Subcutaneous abdominal adipose tissue (tissue), 5 donors: ENCODE measurements at regions not wholly inside any gene's neighbourhood (a gene's known extent, or its start where the extent isn't known, plus 50 kb on each side); places are given as distances from the start of the nearest gene placed in this dataset.

Experiments
- H3K27ac ChIP-seq: one replicate; pipeline ENCODE4 v1.7.0; 2013; ENCODE audit warnings: low read depth, mild to moderate bottlenecking, inconsistent platforms, low read length, moderate library complexity
- H3K27me3 ChIP-seq, 5 donors: one replicate each; pipeline ENCODE4 v1.7.0; 2013; ENCODE audit warnings: low read length in 5 of 5, inconsistent platforms in 1 of 5; ENCODE audit not compliant: control insufficient read depth in 5 of 5, insufficient read depth in 4 of 5
- H3K36me3 ChIP-seq, 5 donors: one replicate each; pipeline ENCODE4 v1.7.0; 2013; ENCODE audit warnings: low read length in 5 of 5; ENCODE audit not compliant: control insufficient read depth in 5 of 5, insufficient read depth in 5 of 5
- H3K4me1 ChIP-seq, 5 donors: one replicate each; pipeline ENCODE4 v1.7.0; 2013; ENCODE audit warnings: low read length in 5 of 5, mild to moderate bottlenecking in 3 of 5, moderate library complexity in 1 of 5; ENCODE audit not compliant: control insufficient read depth in 5 of 5, insufficient read depth in 5 of 5
- H3K4me3 ChIP-seq, 5 donors: one replicate each; pipeline ENCODE4 v1.7.0; 2013; ENCODE audit warnings: low read length in 5 of 5, low read depth in 1 of 5
- H3K9ac ChIP-seq, 5 donors: one replicate each; pipeline ENCODE4 v1.7.0; 2013; ENCODE audit warnings: low read length in 5 of 5, mild to moderate bottlenecking in 4 of 5, moderate library complexity in 3 of 5
- H3K9me3 ChIP-seq, 5 donors: one replicate each; pipeline ENCODE4 v1.7.0; 2013; ENCODE audit warnings: low read length in 5 of 5; ENCODE audit not compliant: control insufficient read depth in 5 of 5
- donor health status: healthy.
- donor health status: healthy.
- donor health status: healthy.
- donor health status: healthy.
- donor health status: healthy.

DNA sequence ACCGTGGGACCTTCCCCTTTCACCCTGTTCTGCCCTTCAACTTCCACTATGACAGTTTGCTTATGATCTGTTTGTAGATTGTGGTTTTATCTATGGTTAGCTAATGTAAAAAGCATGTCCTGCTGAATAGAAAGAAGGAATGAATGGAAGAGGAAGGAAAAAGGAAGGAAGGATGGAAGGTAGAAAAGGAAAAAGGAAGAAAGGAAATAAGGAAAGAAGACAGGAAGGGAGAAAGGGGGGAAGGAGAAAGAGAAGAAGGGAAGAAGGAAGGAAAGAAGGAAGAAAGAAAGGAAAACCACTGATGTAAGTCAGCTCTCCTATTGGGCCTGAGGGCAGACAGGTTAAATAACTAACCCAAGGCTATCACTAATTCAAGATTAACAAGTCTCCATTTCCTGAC, 319.1 kb upstream of the KLF3 start:
- peaks cover 0 to 9% (median 6%) of the 10 kb centered on the region in 5 donors for H3K9me3 ChIP-seq
- H3K4me1 ChIP-seq, result no peaks in the 10 kb centered on the region
- H3K4me3 ChIP-seq, result no peak overlapping the region
- no peaks in the 10 kb centered on the region for H3K36me3 ChIP-seq
- no peak overlapping the region for H3K9ac ChIP-seq
- H3K27ac ChIP-seq, result no peak overlapping the region
- H3K27me3 ChIP-seq, result no peaks in the 10 kb centered on the region

DNA sequence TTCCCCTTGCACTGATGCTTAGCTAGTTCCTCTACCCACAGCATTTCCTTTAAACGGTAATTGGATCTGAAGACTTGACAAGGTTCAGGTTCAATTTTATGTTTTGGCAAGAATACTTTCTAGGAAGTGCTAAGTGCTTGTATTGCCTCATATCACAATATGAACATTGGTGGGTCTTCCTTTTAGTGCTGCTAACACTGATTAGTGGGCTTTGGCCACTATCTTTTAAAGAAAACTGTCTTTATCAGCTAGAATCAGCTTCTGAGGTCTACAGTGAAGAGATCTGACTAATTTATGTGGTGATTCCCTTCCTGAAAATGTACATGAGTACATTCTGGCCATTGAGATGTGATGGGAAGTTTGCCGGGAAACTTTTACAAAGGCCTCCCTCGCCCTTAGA, 316.7 kb upstream of the KLF3 start:
- peaks cover 0 to 12% (median 6%) of the 10 kb centered on the region in 5 donors for H3K9me3 ChIP-seq
- no peaks in the 10 kb centered on the region for H3K4me1 ChIP-seq
- H3K36me3 ChIP-seq, result no peaks in the 10 kb centered on the region
- no peak overlapping the region for H3K27ac ChIP-seq
- H3K27me3 ChIP-seq, result no peaks in the 10 kb centered on the region
- no peak overlapping the region for H3K4me3 ChIP-seq
- H3K9ac ChIP-seq, result no peak overlapping the region

DNA sequence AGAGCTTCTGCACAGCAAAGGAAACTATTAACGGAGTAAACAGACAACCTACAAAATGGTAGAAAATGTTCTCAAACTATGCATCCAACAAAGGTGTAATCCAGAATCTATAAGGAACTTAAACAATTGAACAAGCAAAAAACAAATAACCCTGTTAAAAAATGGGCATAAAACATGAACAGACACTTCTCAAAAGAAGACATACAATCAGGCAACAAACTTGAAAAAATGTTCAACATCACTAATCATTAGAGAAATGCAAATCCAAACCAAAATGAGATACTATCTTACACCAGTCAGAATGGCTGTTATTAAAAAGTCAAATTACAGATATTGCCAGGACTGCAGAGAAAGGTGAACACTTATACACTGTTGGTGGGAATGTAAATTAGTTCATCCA, 309.6 kb upstream of the KLF3 start:
- Histone ChIP-seq H3K9ac (no peak overlapping the region), H3K36me3 (no peaks in the 10 kb centered on the region), H3K4me1 (no peaks in the 10 kb centered on the region), H3K4me3 (no peak overlapping the region), H3K27me3 (no peaks in the 10 kb centered on the region), H3K27ac (no peak overlapping the region), H3K9me3 (peaks cover 0 to 11% (median 0%) of the 10 kb centered on the region in 5 donors)

DNA sequence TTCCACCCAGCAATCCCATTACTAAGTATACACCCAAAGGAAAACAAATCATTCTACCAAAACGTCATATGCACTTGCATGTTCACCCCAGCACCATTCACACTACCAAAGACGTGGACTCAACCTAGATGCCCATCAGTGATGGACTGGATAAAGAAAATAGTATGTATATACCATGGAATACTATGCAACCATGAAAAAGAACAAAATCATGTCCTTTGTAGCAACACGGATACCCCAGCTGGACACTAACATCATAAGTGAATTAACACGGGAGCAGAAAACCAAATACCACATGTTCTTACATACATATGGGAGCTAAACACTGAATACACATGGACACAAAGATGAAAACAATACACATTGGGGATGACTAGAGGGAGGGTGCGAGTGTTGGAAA, 309.1 kb upstream of the KLF3 start:
- peaks cover 0 to 11% (median 0%) of the 10 kb centered on the region in 5 donors for H3K9me3 ChIP-seq
- H3K9ac ChIP-seq, result no peak overlapping the region
- H3K36me3 ChIP-seq, result no peaks in the 10 kb centered on the region
- H3K27me3 ChIP-seq, result no peaks in the 10 kb centered on the region
- H3K4me3 ChIP-seq, result no peak overlapping the region
- H3K4me1 ChIP-seq, result no peaks in the 10 kb centered on the region
- H3K27ac ChIP-seq, result no peak overlapping the region

DNA sequence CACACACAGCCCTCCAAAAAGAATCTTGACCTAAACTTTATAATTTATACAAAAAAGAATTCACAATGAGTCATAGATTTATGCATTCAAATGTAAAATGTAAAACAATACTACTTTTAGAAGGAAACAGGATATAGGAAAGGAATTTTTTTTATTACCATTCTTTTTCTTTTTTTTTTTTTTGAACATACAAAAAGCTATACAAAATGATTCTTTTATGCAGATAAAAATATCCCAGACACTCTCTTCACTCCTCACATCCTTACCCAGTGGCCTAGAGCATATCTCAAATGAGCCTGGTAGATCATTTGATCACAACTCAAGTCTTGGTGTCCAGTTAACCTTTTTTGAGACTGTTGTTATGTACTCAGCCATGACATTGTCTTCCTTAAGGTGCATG, 307.3 kb upstream of the KLF3 start:
- no peaks in the 10 kb centered on the region for H3K27me3 ChIP-seq
- H3K27ac ChIP-seq, result no peak overlapping the region
- no peaks in the 10 kb centered on the region for H3K36me3 ChIP-seq
- H3K9me3 ChIP-seq, result peaks cover 0 to 11% (median 0%) of the 10 kb centered on the region in 5 donors
- H3K4me1 ChIP-seq, result no peaks in the 10 kb centered on the region
- no peak overlapping the region for H3K9ac ChIP-seq
- H3K4me3 ChIP-seq, result no peak overlapping the region

DNA sequence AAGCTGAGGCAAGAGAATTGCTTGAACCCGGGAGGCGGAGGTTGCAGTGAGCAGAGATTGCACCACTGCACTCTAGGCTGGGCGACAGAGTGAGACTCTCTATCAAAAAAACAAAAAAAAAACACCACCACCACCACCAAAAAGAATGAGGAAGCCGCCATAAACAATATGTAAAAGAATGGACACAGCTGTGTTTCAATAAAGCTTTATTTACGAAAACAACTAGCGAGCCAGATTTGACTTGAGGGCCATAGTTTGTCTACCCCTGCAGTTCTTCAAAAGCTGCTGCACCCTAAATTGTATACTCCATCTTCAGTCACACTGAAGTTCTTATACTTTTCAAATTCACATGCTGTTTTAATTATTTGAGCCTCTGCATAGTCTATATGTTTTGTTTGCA, 306.5 kb upstream of the KLF3 start:
- H3K27me3 ChIP-seq, result no peaks in the 10 kb centered on the region
- no peaks in the 10 kb centered on the region for H3K36me3 ChIP-seq
- no peaks in the 10 kb centered on the region for H3K4me1 ChIP-seq
- no peak overlapping the region for H3K4me3 ChIP-seq
- H3K9me3 ChIP-seq, result peaks cover 0 to 8% (median 0%) of the 10 kb centered on the region in 5 donors
- no peak overlapping the region for H3K9ac ChIP-seq
- no peak overlapping the region for H3K27ac ChIP-seq

DNA sequence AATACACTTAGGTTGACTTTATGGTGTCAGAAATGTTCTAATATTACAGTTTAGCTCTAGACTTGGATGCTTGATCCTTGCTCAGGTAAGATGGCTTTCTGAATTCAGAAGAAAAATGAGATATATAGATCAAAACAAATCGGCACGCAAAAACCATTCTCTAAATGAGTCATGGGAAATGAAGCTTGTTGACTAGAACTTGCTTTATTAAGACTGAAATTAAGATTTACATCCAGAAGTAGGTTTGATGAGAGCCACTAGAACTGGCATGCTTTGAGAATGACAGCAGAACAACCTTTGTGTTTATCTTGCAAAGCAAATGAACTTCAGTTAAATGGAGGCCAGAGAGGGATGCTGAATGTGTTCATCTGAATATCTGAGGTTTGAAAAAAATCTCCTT, 304.9 kb upstream of the KLF3 start:
- no peak overlapping the region for H3K9ac ChIP-seq
- H3K4me1 ChIP-seq, result no peaks in the 10 kb centered on the region
- no peaks in the 10 kb centered on the region for H3K36me3 ChIP-seq
- no peak overlapping the region for H3K4me3 ChIP-seq
- H3K27me3 ChIP-seq, result no peaks in the 10 kb centered on the region
- H3K27ac ChIP-seq, result no peak overlapping the region
- H3K9me3 ChIP-seq, result peaks cover 0 to 5% (median 0%) of the 10 kb centered on the region in 5 donors

DNA sequence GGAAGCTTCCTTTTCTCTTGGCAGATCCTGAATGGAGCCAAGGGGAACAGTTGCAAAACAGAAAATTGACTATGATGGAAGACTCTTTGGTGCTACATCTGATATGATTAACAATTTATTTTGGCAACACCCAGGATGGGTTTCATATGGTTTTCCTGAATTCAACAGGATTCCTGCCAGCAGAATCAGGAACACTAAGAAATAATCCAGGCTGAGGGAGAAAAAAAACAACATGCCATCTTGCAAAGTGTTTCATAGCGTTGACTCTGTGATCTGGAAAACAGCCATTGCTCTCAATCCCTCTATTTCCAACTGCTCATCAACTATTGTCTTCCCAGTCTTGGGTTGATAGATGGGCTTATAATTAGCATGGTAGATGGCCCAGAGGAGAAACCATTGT, 303.8 kb upstream of the KLF3 start:
- Histone ChIP-seq H3K27ac (no peak overlapping the region), H3K4me1 (no peaks in the 10 kb centered on the region), H3K36me3 (no peaks in the 10 kb centered on the region), H3K27me3 (no peaks in the 10 kb centered on the region), H3K9me3 (no peaks in the 10 kb centered on the region), H3K4me3 (no peak overlapping the region), H3K9ac (no peak overlapping the region)

DNA sequence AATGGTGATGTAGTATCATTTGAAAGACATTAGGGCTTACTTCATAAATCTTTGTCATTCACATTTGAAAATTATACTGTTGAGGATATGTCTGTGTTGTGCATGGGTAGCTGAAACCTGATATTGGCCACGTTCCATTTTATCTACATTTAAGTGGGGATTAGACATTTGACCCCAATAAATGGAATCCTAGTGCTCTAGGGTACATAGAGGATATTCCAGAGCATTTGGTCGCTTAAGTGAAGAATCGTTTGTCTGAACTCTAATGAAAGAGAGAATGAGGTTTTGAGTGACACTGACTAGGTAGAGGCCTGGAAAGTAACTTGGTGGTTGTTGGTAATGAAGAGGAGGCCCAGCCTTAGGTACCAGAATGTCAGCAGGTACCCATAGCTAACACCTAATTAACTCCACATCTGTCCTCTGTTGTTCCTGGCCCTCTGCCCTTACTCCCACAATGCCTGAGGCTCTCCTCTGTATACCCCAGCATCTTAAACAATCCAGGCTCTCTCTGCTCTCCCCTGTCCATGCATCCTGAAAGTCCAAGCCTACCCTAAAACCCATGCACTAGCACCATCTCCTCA, 299.5 kb upstream of the KLF3 start:
- Histone ChIP-seq H3K27me3 (no peaks in the 10 kb centered on the region), H3K9me3 (no peaks in the 10 kb centered on the region), H3K9ac (no peak overlapping the region), H3K4me3 (no peak overlapping the region), H3K36me3 (no peaks in the 10 kb centered on the region), H3K27ac (no peak overlapping the region), H3K4me1 (peaks cover 0 to 27% (median 21%) of the 10 kb centered on the region in 5 donors)

DNA sequence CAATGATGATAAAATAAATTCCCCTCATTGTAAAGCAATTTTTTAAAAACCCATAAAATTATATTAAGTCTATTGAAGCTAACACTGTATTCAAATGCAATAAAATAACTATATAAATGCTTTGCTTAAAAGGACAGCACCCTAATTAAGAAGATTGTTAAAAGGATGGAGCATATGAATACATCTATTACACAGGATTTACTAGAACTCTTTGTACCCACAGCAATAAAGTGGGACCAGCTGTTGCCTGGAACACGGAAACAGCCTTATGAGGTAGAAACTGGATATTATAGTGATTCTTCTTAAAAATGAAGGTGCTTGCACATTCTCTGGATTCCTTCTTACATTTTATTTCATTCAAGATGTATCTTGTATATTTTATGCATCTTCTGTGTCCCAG, 298.7 kb upstream of the KLF3 start:
- Histone ChIP-seq H3K27ac (peak overlapping the region; percentile 42), H3K9me3 (no peaks in the 10 kb centered on the region)

More for the DNA sequence above, 298.7 kb upstream of the KLF3 start:
- Histone ChIP-seq H3K9ac (no peak overlapping the region), H3K27me3 (no peaks in the 10 kb centered on the region), H3K4me3 (no peak overlapping the region), H3K36me3 (no peaks in the 10 kb centered on the region), H3K4me1 (peaks cover 0 to 27% (median 21%) of the 10 kb centered on the region in 5 donors)
